Stimulated activated CD4-positive, alpha-beta T cell treated with anti-CD3 and anti-CD28 coated beads, Interleukin-15, amount 100 ng/mL, for 48 hours (primary cell): ENCODE measurements at regions not wholly inside any gene's neighbourhood (a gene's known extent, or its start where the extent isn't known, plus 50 kb on each side); places are given as distances from the start of the nearest gene placed in this dataset.
"Not testable (repeated sequence)": the region's sequence is repeated elsewhere in the genome, so short reads cannot be mapped to it uniquely, and the experiment has no call there.

Experiments
- DNase-seq, 2 donors: peaks; one replicate each; pipeline ENCODE4 v3.0.0-alpha.2; 2020; ENCODE audit warnings: low read depth in 2 of 2

- not testable (repeated sequence) for DNase-seq
These were observed 4092.8 kb upstream of the TPTE start for GRCh38 chr21:6428498-6429092.

DNA sequence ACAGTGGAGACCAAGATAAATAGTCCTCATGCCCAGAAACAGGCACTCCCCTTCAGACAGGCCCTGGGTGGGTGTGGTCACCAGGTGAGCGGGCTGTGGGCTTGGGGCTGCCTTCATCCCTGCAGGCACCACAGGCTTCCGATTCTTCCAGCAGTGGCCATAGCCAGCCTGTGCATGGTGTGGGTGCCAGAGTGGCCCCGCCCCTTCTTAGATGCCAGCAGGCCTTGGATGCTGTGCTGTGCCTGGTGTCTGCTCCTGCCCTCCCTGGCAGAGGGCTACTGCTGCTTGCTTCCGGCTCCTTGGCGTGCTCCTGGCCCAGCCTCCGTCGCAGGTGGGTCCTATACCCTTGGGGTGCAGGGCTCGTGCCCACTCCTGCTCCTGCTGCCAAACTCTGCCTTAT, 4091.5 kb upstream of the TPTE start:
- not testable (repeated sequence) for DNase-seq

- DNase-seq = not testable (repeated sequence)
These were observed 4088.2 kb upstream of the TPTE start for GRCh38 chr21:6433149-6433548.

DNA sequence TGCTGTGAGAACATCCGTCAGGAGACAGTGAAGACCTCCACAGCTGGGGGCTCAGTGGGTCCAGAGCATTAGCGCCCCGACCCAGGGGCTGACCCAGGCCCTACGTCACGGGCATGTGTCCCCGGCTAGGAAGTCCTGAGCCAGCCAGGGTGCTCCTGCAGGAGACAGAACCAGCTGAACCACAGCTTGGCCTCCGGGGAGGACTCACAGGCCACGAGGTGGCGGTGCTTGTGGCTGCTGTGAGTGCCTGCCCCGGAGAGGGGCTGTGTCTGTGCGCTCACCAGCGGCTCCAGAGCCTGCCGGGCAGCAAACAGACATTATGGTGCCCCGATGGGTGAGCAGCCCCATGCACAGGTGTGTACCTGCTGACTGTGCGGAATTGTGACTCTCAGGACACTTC, 4085.2 kb upstream of the TPTE start:
- DNase-seq = not testable (repeated sequence)

DNA sequence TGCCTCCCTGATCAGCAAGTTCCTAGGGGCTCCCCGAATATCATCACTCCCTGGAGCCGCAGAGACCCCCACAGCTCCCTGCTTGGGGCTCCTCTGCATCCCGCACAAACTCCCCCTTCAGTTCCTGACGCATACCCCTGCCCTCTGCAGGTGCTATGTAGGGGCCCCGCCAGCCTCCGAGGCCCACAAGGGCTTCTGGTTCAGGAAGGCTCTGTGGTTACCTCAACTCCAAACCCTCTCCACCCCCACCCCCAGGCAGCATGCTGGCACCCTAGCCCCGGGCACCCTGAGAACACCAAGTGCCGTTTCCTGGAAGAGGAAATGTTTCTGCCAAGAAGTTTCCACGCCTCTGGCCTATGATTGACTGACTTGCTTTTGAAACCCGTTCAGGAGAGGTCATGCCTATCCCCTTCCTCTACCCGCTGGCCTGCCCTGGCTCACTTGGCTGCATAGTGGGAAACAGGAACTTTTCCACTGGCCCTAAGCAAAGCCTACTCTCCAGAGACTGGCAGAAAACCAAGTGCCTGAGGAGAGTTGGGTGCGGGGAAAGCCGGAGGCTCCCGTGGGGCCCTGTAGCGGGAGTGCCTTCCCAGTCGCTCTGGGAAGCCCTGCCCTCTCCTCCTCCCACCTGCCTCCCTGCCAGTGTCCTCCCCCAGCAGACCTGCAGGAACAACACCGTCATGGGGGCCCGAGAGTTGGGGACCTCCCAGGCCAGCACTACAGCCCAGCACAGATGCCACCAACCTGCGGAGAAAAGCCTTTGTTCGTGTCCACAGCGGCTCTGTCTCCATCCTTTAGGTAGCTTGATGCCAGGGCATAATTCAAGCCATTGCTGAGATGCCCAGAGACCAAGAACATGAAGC, 4084.2 kb upstream of the TPTE start:
- DNase-seq = not testable (repeated sequence)

DNA sequence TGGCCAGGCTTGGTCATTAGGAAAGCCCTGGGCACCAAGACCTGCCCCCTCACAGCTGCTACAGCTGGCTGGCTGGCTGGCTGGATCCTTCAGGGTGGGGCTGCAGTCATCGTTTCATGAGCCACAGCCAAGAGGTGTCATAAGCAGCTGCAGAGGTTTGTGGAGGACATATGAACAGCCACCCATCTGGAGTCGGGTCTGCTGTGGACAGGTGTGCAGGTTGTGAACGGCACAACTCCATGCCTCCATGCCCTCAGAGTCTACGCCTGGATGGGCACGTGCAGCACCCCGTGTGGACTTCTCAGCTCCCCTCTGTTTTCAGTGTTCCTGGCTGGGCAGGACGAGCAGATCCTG, 4083.6 kb upstream of the TPTE start:
- DNase-seq = not testable (repeated sequence)

DNA sequence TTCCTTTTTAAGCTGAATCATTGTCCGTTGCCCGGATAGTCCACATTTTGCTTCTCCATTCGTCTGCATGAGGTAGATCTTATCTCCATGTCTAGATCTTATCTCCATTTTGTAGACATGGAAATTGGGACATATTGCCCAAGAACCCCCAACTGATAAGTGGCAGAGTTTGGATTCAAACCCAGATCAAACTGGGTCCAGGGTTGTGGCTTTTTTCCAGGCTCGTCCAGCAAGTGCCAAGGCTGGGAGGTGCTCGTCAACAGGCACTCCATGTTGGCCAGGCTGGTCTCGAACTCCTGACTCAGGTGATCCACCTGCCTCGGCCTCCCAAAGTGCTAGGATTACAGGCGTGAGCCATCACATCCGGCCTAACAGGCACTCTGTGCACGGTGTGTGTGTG, 4082.3 kb upstream of the TPTE start:
- not testable (repeated sequence) for DNase-seq

DNA sequence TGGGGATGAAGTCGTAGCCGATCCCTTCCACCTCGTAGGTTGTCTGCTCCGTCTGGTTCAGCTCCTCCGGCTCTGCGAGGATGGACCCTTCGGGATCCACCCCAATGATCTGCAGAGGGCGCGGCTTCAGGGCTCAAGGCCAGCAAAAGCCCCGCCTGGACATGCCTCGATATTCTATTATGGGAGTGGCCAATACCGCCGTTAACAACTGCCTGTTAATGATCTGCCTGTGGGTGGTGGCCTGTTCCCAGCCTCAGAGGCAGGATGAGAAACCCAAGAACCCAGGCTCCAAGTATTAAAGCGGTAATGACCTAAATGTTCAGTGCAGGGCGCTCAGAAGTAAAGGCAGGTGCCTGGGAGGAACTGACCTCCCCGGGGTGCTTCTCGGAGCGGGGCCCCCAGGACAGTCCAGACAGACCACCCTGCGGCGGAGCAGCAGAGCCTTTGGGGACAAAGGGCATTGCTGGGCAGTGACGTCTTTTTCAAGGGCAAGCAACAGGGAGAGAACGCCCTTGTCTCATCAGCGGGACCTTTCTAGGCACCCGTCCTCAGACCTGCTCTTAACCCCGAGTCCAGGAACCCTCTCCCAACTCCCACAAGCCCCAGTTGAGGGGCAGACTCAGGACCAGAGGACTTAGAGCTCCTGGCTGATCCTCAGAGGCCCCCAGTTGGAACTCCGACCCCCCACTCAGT, 4066.6 kb upstream of the TPTE start:
- DNase-seq = not testable (repeated sequence)

GRCh38 chr21:6456011-6456661, 4065.2 kb upstream of the TPTE start:
- DNase-seq = not testable (repeated sequence)

DNA sequence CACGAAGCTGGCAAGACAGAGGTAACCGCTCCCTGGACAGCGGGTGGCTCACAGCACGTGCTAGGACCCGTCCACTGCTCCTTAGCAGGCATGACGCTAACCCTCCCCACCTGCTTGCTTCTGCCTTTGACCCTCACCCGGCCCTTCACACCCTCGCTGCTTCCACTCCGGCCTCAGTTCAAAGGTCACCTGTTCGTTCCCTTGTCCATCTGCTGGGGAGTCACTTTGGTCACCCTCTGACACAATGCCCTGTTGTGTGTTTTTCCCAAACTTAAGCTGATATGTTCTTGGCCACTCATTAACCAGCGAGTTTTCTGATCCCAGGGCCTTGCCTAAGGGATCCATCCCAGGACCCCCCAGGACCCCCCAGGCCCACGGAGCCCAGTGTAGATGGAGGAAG, 4061.6 kb upstream of the TPTE start:
- DNase-seq = not testable (repeated sequence)

DNA sequence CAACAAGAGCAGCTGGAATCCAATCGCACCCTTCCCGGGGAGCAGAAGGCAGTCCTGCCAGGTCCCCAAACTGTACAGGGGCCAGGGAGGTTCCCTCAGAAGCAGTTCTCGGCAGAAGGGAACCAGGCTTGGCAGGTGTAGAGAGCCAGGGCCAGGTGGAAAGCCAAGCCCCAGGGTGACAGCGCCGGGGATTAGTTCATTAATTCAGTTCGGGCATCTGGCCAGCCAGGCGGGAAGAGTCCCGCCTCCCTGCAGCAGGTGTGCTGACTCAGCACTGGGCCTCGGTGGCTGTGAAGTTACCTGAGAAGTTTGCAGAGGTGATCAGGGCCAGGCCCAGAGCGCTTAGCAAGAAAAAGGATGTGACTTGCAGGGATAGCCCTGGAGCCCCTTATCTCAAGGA, 4060.0 kb upstream of the TPTE start:
- not testable (repeated sequence) for DNase-seq

GRCh38 chr21:6464419-6464818, 4057.0 kb upstream of the TPTE start:
- not testable (repeated sequence) for DNase-seq

GRCh38 chr21:6466081-6466698, 4055.2 kb upstream of the TPTE start:
- not testable (repeated sequence) for DNase-seq

- not testable (repeated sequence) for DNase-seq
These were observed 4054.7 kb upstream of the TPTE start for GRCh38 chr21:6466707-6467106.

- not testable (repeated sequence) for DNase-seq
These were observed 4054.1 kb upstream of the TPTE start for GRCh38 chr21:6467189-6467774.

- DNase-seq = not testable (repeated sequence)
These were observed 4053.5 kb upstream of the TPTE start for GRCh38 chr21:6467907-6468306.

DNA sequence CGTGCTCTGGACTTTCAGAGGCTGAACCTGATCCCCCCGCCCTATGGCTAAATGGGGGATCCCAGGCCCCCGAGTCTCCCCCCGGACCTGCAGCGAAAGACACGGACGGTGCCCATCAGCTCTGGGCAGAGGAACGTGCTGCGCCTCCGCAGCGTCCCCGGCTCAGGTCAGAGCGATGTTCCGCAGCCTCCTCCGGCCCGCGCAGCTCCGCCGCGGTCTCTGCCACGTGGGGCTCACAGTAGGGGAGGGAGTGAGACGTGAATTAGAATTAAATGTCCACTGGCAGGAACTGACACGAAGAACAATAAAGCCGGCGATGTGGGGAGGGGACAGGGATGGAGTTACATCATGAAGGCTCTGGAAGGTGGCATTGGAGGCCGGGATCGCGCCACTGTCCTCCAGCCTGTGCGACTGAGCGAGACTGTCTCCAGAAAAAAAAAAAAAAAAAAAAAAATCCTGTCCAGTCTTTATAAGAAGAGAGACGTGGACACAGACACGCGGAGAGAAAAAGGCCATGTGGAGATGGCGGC, 4053.0 kb upstream of the TPTE start:
- DNase-seq = not testable (repeated sequence)

DNA sequence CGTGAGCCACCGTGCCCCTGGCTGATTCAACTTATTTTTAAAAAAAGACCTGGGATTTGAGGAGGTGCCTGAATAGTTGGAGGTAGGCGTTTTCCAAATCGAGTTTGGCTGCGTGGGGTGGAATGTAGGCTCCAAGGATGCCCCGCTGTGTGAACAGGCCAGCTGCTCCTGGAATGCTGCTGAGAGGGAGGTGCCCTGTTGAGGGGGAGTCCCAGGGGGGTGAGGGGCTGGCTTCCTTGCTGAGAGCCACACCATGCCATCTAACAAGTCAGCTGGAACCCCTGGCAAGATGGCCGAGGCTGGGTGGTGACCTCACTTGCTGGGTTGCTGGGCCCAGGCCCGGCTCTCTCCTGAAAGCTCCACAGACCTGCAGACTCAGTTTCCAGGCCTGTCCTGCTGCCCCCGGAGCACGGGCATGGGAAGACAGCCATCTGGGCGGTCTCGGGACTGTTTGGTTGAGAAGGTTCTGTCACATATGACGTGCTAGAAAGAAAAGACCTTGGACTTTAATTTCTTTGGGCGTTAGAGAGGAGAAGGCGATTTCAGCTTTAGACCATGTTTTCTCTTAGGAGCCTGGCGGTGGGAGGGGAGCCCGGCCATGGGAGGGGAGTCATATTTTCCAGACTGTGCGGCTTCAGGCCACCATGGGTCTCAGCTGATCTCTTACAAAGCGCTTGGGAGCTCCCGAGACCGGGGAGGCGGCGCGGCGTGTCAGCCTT, 4047.0 kb upstream of the TPTE start:
- DNase-seq = not testable (repeated sequence)

GRCh38 chr21:6481116-6481515, 4040.3 kb upstream of the TPTE start:
- not testable (repeated sequence) for DNase-seq

DNA sequence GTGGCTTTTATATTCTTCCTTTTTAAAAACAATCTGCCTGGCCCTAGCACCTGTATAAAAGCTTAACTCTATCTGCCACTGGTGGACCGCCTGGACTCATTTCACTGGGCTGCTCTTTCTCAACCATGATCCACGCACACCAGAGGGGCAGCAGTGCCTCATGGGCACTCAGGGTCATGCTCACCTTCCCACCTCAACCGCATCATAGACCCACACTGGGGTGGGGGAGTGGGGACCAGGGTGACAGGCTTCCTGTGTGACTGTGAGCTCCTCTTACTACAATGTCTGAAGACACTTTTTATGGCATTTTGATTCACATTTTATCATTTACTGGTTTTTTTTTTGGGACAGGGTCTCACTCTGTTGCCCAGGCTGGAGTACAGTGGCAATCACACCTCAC, 4038.8 kb upstream of the TPTE start:
- not testable (repeated sequence) for DNase-seq
